G401 (cell line): ENCODE measurements at regions not wholly inside any gene's neighbourhood (a gene's known extent, or its start where the extent isn't known, plus 50 kb on each side); places are given as distances from the start of the nearest gene placed in this dataset.

Experiments used
- DNase-seq: peaks from one replicate; pipeline ENCODE4 v3.0.0-alpha.2; 2015; ENCODE audit warnings: low spot score
- in situ Hi-C: cut with HindIII; loops from 2 replicates; pipeline ENCODE4 v1.10.0; 2016; ENCODE audit warnings: low sequenced_read_pairs, mixed read lengths

DNA sequence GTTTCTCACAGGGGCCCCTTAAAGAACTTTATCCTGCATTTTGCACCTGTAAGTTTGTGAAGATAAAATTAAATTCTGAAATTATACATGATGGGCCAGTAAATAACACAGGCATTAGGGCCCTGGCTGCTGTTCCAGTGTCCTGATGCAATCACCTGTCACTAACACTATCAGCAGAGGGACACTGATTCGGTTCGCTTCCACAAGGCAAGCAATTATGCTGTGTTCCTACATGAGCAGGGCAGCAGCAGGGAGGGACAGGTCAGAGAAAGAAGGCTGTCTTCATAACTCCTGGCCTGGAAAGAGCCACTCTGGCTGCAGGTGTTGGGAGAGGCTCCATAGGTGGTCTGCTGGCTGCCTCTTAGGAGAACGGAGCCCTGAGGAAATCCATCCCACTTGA, 487.3 kb downstream of the MID1IP1 start:
- DNase-seq = no peak
- in situ Hi-C loops = no loop called here

DNA sequence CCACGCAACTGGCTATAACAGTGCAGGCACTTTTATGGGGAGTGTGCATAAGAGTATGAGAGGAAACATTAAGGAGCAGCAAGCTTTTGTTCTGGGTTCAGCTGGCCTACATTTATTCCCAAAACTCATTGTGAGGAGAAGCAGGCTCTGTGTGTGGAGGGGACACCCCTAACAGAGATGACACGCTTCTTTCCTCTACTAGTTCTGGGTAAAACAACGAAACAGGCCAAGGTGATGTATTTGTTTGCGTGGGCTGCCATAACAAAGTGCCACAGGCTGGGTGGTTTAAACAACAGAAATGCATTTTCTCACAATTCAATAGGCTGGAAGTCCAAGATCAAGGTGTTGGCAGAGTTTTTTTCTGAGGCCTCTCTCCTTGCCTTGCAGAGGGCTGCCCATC, 488.6 kb downstream of the MID1IP1 start:
- in situ Hi-C loops = no loop called here
- DNase-seq = no peak

DNA sequence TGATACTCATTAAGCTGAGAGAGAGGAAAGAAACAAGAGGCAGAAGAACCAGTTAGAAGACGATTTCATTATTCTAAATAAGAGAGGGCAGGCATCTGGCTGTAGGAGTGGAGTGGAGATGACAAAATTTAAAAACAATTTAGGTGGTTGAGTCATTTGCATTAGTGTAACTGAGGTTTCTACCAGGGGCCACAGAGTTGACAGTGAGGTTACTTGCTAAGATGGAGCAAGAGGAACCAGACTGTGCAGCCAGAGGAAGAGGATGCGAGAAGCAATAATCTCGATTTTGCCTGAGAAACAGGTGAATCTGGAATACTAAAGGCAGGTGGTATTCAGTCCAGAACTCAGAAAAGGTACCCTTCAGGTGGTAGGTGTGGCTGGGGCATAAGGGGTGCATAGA, 491.9 kb downstream of the MID1IP1 start:
- no peak for DNase-seq
- in situ Hi-C loops = no loop called here

DNA sequence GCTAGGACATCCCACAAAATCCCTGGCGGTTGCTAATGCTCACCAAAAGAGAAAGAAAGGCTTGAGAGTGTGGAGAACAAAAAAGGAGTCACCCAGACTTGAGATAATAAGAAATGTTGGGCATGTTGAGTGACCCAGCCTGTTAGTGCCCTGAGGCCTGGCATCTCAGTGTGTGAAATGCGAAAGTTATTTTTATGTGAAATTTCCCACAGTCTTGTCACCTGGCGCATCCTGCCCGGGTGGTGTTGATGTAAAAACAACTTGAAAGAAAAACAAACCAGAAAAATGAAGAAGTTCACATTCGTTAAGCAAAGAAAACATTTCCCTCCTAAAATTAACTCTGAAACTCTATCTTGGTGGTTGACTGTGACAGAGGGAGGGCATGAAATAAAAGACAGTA, 495.2 kb downstream of the MID1IP1 start:
- in situ Hi-C loops = no loop called here
- no peak for DNase-seq

DNA sequence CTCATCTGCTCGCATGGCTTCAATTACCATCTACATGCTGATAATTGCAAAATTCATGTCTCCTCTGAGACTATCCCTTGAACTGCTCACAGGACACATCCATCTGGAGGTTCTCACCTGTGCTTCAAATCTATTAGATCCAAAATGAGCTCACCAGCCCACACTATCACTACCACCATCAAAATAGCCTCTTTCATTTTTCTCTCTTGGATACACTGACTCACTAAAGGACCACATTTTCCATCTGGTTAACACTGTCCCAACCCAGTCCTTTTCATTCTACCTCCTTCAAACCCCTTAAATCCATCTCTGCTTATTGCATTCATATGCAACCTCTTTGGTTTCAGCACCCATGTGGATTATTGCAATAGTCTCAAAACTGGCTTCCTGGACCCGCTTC, 497.6 kb downstream of the MID1IP1 start:
- in situ Hi-C loops = no loop called here
- DNase-seq = no peak

DNA sequence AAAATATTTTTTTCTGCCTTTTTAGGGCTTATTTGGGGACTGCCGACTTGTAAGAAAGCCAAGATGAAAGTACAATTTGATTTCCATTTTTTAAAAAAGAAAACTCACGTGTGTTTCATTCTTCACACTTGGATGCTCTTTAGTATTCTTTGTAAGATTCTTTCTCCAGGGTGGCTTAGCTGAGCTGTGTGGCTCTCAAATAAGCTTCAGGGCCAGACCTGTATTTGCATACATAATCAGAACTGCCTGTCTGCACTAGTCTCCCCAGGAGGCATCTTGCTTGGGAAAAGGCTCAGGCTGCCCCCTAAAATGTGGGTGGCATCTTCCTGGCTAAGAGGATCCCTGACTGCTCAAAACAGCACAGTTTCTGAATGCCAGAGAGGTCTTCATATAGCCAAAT, 498.4 kb downstream of the MID1IP1 start:
- in situ Hi-C loops = no loop called here

DNA sequence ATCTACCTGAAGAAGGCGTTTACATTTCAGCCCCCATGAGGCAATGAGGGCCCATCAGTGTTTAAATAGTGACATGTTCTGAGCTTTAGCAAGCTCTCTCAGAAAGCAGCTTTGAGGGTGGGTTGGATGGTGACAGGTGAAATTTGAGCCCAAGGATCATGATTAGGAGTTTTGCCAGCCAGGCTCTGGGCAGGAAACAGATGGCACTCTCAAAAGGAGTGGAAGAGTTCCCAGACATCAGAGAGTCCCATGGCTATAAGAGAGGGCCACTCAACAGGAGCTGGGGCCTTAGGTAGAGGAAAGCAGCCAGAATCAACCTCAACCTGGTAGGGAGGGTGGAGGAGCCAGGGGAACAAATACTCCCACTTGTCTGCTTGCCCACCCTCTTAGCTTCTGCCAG, 499.8 kb downstream of the MID1IP1 start:
- peak; percentile 85 for DNase-seq
- in situ Hi-C loops = no loop called here

More for the DNA sequence above, 498.4 kb downstream of the MID1IP1 start:
- DNase-seq = no peak

DNA sequence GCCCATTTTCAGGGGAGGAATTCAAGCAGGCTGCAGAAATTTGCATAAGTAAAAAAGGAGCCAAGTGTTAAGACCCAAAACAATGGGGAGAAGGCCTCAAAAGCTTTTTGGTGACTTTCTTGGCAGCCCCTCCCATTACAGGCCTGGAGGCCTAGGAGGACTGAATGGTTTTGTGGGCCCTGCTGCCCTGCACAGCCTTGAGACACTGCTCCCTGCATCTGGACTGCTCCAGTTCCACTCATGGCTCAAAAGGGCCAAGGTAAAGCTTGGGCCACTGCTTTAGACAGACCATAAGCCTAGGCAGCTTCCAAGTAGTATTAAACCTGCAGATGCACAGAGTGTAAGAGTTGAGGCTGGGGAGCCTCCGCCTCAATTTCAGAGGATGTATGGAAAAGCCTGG, 501.6 kb downstream of the MID1IP1 start:
- in situ Hi-C loops = no loop called here
- no peak for DNase-seq

DNA sequence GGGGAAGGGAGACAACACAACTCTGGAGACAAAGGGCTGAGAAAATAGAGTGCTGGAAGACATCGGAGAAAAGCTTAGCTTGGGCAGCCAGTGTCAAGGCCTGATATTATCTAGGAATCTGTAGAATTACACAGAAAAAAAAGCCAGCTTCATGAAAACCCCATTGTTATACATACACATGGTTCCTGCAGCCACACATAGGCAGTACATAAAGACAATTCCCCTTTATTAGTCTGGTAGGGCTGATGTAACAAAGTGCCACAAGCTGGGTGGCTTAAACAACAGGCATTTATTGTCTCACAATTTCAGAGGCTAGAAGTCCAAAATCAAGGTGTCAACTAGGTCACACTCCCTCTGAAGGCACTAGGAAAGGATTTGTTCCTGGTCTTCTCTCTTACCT, 503.5 kb downstream of the MID1IP1 start:
- in situ Hi-C loops = no loop called here
- DNase-seq = no peak

DNA sequence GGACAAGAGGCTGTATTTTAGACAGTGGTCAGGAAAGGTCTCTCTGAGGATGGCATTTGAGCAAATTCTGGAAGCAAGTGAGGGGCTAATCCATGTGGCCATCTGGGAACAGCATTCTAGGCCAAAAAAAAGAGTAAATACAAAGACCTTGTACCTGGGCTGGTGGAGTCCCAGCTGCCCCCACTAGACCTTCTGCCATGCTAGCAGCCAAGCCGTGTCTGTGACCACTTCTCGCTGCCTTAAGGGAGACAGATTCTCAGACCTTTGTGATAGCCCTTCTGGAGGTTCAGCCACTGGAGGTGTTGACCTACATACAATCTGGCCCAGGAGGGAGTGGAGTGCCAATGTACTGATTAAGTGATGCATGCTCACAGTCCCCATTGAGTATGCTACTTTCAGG, 506.2 kb downstream of the MID1IP1 start:
- no peak for DNase-seq
- in situ Hi-C loops = no loop called here

DNA sequence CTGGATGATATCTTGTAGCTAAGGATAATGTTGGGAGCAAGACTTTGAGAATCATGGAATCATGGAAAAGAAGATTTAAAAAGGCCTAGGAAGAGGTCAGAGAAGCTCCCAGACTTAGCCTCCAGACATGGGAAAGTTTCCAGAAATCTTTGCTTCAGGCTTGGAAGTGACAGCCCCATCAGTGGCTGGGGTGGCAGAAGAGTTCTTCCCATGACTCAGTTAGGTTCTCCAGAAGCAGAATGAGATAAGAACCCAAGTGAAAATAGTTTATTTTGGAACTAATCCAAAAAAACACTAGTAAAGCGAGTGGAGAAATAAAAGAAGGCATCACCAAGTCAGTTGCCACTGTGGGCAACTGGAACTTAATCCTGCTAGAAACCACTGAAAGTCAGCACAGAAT, 506.9 kb downstream of the MID1IP1 start:
- in situ Hi-C loops = no loop called here
- no peak for DNase-seq

DNA sequence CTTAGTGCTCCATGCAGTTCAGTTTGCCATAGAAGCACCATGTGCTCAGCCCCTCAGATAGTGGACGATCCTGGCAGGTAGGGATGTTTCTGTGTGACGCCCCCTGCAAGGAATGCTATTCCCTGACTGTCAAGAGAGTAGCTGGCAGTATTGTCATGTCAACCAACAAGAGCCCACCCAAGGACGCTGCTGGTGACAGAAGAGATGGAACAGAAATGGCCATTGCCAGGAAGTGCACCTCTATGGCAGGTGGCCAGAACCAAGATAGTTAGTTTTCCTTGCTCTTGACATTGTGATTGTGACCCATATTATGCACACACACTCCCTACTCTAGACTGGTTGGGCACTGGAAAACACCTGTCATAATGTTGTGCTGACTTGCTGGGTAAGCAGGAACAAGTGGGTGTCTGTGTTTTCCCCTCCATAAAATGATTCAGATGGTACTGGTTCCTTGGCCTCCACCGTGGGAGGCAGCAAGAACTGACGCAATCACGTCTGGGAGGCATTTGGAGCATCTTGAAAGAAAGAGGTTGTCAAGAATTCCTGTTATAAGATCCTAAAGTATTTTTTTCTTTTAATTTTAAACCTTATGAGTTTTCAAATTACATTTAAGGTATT, 507.9 kb downstream of the MID1IP1 start:
- in situ Hi-C loops = no loop called here
- no peak for DNase-seq

DNA sequence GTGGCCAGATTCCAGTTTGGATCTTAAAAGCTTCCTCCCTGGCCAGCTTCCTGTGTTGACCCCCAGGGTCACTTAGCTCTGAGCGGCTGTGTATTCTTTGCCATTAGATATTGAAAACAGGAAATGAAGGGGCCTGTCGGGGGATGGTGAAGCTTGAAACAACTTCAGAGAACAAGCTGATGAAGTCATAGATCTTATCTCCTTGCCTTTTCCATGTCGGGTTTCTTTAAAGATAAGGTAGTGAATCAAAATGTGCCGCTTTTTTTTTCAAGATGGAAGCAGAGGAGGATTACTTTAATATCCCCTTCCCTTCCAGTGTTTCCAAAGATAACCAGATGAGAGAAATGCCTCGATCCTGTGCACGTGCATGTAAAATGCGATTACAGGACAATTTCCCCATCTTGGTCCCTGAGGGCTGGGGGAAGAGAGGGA, 508.5 kb downstream of the MID1IP1 start:
- no peak for DNase-seq
- in situ Hi-C loops = no loop called here

DNA sequence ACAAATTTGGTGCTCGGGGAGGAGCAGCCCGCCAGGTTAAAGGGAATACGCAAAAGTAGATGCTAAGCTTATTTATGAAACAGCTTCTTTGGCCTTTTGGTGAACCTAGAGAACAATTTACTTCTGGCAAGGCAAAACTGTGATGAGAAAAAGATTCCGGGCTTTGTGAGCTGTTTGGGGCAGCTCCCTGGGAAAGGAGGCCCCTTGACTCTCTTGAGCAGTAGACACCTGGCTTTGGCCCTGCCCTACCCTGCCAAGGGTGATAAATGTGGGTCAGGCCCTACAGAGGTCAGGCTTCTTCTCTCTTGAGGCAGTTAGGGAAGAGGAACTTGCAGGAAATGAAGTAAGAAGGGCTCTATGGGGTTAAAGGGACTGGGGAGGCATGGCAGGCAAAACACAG, 509.6 kb downstream of the MID1IP1 start:
- in situ Hi-C loops = no loop called here
- DNase-seq = no peak

DNA sequence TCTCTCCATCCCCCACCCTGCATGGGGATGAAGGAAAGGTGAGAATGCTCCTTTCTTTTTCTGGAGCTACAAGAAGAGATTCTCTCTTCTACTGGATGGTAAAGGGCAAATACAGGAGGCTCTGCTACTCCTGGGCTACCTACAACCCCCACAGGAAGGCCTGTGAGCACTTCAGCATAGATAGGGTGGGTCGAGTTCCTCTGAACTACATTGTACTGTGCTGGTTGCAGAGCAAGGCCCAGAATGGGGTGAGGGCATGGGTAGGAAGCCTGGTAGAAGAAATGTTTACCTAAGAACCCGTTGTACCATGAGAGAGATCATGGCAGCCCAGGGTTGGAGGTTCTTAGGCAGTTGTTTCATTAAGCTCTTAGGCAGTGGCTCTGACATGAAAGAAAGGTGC, 510.4 kb downstream of the MID1IP1 start:
- no peak for DNase-seq
- in situ Hi-C loops = no loop called here

DNA sequence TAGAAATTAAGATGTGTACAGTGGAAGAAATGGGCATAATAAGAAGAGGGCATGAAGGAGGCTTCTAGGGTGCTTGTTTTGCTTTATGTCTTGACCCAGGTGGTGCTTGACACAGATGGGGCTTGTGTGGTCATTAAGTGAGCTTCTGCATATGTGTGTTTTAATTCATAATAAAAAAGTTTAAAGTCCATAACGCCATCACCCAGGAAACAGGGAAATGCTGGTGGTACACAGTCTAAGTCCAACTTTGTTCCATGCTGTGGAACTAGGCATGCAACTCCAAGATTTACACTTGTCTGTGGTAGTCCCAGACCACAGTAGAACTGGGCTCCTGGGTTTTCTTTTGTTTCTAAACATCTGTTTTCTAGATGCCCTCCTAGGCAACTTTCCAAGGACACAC, 511.9 kb downstream of the MID1IP1 start:
- in situ Hi-C loops = no loop called here
- DNase-seq = no peak

DNA sequence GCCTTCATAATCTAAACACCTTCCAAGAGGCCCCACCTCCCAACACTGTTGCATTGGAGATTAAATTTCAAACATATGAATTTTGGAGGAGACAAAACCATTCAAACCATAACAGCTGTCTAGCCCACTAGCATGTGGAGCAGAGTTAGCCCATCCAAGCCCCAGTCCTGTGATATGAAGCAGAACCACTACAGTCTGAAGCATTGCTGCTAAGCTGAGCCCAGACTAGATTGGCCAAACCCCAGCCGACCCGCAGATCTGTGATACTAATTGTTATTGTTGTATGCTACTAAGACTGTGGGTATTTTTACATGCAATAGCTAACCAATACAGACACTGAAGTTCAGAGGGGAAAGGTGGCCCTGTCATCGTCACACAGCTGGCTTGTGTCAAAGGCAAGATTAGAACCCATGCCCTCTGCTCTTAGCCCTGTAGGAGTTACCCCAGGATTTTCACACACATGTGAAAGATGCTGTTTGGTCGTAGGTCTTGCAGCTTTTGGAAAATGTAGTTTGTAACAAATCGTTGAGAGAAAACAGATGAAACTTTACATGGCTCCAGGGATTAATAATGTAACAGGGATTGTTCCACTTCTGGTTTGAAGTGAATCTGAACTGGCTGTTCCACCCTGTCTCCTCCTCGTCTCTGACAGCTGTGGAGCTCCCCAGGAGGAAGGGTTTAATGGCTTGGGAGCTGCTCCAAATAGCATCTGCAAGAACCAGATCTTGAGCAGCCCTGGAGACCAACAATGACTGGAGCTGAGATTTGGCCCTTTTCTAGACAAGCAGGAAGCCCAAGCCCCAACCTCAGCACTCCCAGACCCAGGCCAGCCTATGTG, 517.5 kb downstream of the MID1IP1 start:
- in situ Hi-C loops = no loop called here
- DNase-seq = no peak

DNA sequence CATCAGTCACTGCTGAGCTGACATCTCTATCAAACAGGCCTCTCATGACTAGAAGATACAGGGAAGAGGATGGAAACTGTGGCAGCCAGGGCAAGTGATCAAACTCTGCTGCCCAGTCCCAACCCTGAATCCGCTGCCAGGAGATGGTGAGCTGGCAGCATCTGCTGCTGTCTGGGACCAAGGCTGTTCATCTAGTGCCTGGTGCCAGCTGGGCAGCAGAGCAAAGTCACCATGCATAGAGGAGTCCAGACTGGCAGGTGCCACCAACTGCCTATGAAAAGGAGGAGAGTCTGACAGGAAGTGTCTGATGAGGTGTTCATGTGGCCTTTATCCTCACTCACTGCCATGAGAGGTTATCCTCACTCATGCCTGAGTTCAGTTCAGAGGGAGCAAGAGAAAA, 518.9 kb downstream of the MID1IP1 start:
- in situ Hi-C loops = no loop called here
- peak; percentile 45 for DNase-seq

DNA sequence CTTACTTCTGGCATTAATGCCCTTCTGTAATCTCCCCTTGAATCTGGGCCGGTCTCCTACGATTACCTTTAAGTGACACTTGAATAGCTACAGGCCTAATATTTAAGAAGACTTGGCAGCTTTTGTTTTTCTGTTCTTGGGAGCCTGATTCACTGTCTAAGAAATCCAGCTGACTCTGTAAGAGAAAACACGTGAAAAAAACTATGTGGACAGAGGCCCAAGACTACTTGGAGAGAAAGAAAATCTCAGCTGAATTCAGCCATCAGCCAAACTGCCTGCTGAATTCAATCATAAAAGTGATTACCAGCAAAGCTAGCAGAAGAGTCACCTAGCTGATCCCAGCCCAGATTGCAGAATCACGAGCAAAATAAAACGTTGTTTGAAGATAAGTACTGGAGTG, 521.2 kb downstream of the MID1IP1 start:
- in situ Hi-C loops = no loop called here

DNA sequence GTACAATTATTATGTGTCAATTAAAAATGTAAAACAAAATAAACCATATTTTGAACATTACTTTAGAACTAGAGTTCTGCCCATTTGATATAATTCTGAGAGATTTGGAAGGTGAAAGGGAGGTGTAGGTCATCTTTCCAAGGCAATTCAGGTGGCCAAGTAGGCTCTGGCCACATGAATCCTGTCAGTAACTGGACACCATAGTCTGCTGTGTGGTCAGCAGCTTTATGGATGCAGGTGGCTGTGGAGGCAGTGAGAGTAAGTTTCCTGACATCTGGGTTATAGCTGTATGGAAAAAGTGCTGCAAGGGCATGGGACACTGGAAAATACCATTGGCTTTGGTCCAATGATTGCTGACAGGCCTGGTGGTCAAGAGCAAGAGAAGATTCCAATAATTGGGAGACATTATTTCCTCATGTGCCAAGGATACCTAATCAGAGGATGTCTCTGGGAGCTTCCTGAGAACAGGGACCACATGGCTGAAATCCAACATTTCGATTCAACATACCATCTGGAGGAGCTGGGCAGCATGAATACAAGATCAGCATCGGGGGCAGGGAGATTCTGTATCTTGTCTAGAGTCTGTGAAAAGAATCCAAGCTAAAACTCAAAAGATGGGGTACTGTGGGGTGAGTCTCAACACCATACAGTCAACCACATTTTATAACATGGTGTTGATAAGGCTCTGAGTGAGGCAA, 523.1 kb downstream of the MID1IP1 start:
- no peak for DNase-seq
- in situ Hi-C loops = no loop called here

More for the DNA sequence above, 521.2 kb downstream of the MID1IP1 start:
- no peak for DNase-seq
